Ishikawa (cell line): ENCODE measurements at regions not wholly inside any gene's neighbourhood (a gene's known extent, or its start where the extent isn't known, plus 50 kb on each side); places are given as distances from the start of the nearest gene placed in this dataset.

Experiments
- EP300 ChIP-seq: IDR thresholded peaks from 2 replicates; pipeline ENCODE4 v1.6.1; 2012; ENCODE audit warnings: borderline replicate concordance
- FOXM1 ChIP-seq: IDR thresholded peaks from 2 replicates; pipeline ENCODE4 v1.6.1; 2012; ENCODE audit warnings: low read depth, borderline replicate concordance
- MAX ChIP-seq: IDR thresholded peaks from 2 replicates; pipeline ENCODE4 v1.6.1; 2012
- TAF1 ChIP-seq: IDR thresholded peaks from 2 replicates; pipeline ENCODE4 v1.6.1; 2012; ENCODE audit warnings: low read depth, mild to moderate bottlenecking
- TEAD4 ChIP-seq: IDR thresholded peaks from 2 replicates; pipeline ENCODE4 v1.6.1; 2012
- TF ChIP-seq, protein P1 (sequence below): IDR thresholded peaks from 2 replicates; pipeline ENCODE4 v1.6.1; 2012; ENCODE audit warnings: low read depth, mild to moderate bottlenecking

GRCh38 chr12:90677552-90677951, 277.4 kb downstream of the CCER1 start:
- no peak for TF ChIP-seq FOXM1
- no peak for TF ChIP-seq MAX
- TF ChIP-seq TAF1: no peak
- no peak for TF ChIP-seq EP300
- no peak for TF ChIP-seq TEAD4
- TF ChIP-seq, protein P1, sequence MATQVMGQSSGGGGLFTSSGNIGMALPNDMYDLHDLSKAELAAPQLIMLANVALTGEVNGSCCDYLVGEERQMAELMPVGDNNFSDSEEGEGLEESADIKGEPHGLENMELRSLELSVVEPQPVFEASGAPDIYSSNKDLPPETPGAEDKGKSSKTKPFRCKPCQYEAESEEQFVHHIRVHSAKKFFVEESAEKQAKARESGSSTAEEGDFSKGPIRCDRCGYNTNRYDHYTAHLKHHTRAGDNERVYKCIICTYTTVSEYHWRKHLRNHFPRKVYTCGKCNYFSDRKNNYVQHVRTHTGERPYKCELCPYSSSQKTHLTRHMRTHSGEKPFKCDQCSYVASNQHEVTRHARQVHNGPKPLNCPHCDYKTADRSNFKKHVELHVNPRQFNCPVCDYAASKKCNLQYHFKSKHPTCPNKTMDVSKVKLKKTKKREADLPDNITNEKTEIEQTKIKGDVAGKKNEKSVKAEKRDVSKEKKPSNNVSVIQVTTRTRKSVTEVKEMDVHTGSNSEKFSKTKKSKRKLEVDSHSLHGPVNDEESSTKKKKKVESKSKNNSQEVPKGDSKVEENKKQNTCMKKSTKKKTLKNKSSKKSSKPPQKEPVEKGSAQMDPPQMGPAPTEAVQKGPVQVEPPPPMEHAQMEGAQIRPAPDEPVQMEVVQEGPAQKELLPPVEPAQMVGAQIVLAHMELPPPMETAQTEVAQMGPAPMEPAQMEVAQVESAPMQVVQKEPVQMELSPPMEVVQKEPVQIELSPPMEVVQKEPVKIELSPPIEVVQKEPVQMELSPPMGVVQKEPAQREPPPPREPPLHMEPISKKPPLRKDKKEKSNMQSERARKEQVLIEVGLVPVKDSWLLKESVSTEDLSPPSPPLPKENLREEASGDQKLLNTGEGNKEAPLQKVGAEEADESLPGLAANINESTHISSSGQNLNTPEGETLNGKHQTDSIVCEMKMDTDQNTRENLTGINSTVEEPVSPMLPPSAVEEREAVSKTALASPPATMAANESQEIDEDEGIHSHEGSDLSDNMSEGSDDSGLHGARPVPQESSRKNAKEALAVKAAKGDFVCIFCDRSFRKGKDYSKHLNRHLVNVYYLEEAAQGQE: no peak
